ENCODE measurements at regions not wholly inside any gene's neighbourhood (a gene's known extent, or its start where the extent isn't known, plus 50 kb on each side); places are given as distances from the start of the nearest gene placed in this dataset.

- DNase-seq = no peak
- Mint-ChIP-seq H3K36me3 (ENCODE audit: low read depth) (peaks cover 4% of the 10 kb centered on the region; the same call in 1 of the 2 replicates), H3K4me1 (ENCODE audit: low read depth) (no peaks in the 10 kb centered on the region), H3K4me3 (no peak overlapping the region), H3K9me3 (peaks cover 62% of the 10 kb centered on the region), H3K27me3 (ENCODE audit: insufficient read depth) (no peaks in the 10 kb centered on the region), H3K27ac (no peak overlapping the region)
- TF ChIP-seq CTCF (IDR thresholded peaks at IDR 0.05) = no peak
Observed at GRCh38 chr21:18191139-18191538, 53.5 kb upstream of the CHODL start.

- no peaks in the 10 kb centered on the region for H3K36me3 Mint-ChIP-seq (ENCODE audit: low read depth)
- no peak overlapping the region for H3K27ac Mint-ChIP-seq
- TF ChIP-seq CTCF (IDR thresholded peaks at IDR 0.05) = no peak
- no peaks in the 10 kb centered on the region for H3K4me1 Mint-ChIP-seq (ENCODE audit: low read depth)
- DNase-seq = no peak
- peaks cover 23% of the 10 kb centered on the region for H3K9me3 Mint-ChIP-seq
- no peak overlapping the region for H3K4me3 Mint-ChIP-seq
- no peaks in the 10 kb centered on the region for H3K27me3 Mint-ChIP-seq (ENCODE audit: insufficient read depth)
Observed at GRCh38 chr21:18178509-18178908, 66.1 kb upstream of the CHODL start.

- no peak overlapping the region for H3K4me3 Mint-ChIP-seq
- no peak for DNase-seq
- no peak overlapping the region for H3K27ac Mint-ChIP-seq
- H3K36me3 Mint-ChIP-seq (ENCODE audit: low read depth) = no peaks in the 10 kb centered on the region
- no peak for TF ChIP-seq CTCF (IDR thresholded peaks at IDR 0.05)
- no peaks in the 10 kb centered on the region for H3K27me3 Mint-ChIP-seq (ENCODE audit: insufficient read depth)
- H3K4me1 Mint-ChIP-seq (ENCODE audit: low read depth) = no peaks in the 10 kb centered on the region
- H3K9me3 Mint-ChIP-seq = peaks cover 54% of the 10 kb centered on the region
Observed at GRCh38 chr21:18174370-18174769, 70.3 kb upstream of the CHODL start.

- peaks cover 72% of the 10 kb centered on the region for H3K9me3 Mint-ChIP-seq
- no peak for DNase-seq
- TF ChIP-seq CTCF (IDR thresholded peaks at IDR 0.05) = no peak
Observed at GRCh38 chr21:18170829-18171228, 73.8 kb upstream of the CHODL start.

GRCh38 chr21:18170221-18170620 lies 74.4 kb upstream of the CHODL start:
- Mint-ChIP-seq H3K27me3 (ENCODE audit: insufficient read depth) (no peaks in the 10 kb centered on the region), H3K4me1 (ENCODE audit: low read depth) (no peaks in the 10 kb centered on the region), H3K27ac (no peak overlapping the region), H3K9me3 (peaks cover 66% of the 10 kb centered on the region), H3K4me3 (no peak overlapping the region), H3K36me3 (ENCODE audit: low read depth) (no peaks in the 10 kb centered on the region)
- DNase-seq = no peak
- TF ChIP-seq CTCF (IDR thresholded peaks at IDR 0.05) = no peak

More at GRCh38 chr21:18170829-18171228, 73.8 kb upstream of the CHODL start:
- H3K36me3 Mint-ChIP-seq (ENCODE audit: low read depth) = no peaks in the 10 kb centered on the region
- H3K27ac Mint-ChIP-seq = no peak overlapping the region
- no peaks in the 10 kb centered on the region for H3K4me1 Mint-ChIP-seq (ENCODE audit: low read depth)
- no peak overlapping the region for H3K4me3 Mint-ChIP-seq
- H3K27me3 Mint-ChIP-seq (ENCODE audit: insufficient read depth) = no peaks in the 10 kb centered on the region

- no peak for TF ChIP-seq CTCF (IDR thresholded peaks at IDR 0.05)
- DNase-seq = no peak
- no peak overlapping the region for H3K27ac Mint-ChIP-seq
- no peaks in the 10 kb centered on the region for H3K27me3 Mint-ChIP-seq (ENCODE audit: insufficient read depth)
- H3K4me3 Mint-ChIP-seq = no peak overlapping the region
- H3K9me3 Mint-ChIP-seq = peaks cover 73% of the 10 kb centered on the region
- H3K4me1 Mint-ChIP-seq (ENCODE audit: low read depth) = no peaks in the 10 kb centered on the region
- no peaks in the 10 kb centered on the region for H3K36me3 Mint-ChIP-seq (ENCODE audit: low read depth)
Observed at GRCh38 chr21:18168108-18168507, 76.5 kb upstream of the CHODL start.

Data from HFFc6 (cell line).